ENCODE measurements at regions not wholly inside any gene's neighbourhood (a gene's known extent, or its start where the extent isn't known, plus 50 kb on each side); places are given as distances from the start of the nearest gene placed in this dataset.

DNA sequence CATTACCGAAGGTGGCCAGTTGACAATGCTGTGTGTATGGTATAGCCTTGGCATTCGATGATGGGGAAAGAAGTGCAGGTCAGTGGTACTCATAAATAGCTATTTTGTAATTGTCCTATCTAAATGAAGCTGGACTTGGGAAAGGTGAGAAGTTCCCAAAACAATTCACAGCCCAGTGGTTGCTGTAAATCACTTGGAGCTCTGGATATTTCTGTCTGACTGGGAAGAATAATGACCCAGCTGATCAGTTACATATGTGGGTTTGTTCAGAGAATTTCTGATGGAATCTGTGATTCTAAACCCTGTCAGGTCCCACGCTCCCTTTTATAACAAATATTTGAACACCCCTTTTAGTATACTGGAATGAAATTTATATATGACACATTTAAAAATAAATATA, 133.9 kb upstream of the PFN2 start:
- TF ChIP-seq, protein P1, sequence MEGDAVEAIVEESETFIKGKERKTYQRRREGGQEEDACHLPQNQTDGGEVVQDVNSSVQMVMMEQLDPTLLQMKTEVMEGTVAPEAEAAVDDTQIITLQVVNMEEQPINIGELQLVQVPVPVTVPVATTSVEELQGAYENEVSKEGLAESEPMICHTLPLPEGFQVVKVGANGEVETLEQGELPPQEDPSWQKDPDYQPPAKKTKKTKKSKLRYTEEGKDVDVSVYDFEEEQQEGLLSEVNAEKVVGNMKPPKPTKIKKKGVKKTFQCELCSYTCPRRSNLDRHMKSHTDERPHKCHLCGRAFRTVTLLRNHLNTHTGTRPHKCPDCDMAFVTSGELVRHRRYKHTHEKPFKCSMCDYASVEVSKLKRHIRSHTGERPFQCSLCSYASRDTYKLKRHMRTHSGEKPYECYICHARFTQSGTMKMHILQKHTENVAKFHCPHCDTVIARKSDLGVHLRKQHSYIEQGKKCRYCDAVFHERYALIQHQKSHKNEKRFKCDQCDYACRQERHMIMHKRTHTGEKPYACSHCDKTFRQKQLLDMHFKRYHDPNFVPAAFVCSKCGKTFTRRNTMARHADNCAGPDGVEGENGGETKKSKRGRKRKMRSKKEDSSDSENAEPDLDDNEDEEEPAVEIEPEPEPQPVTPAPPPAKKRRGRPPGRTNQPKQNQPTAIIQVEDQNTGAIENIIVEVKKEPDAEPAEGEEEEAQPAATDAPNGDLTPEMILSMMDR (IDR thresholded peaks at IDR 0.05), result no peak
- TF ChIP-seq EZH2 (IDR thresholded peaks at IDR 0.05; ENCODE audit: borderline replicate concordance, insufficient read depth, low read depth, low read length, poor library complexity, severe bottlenecking), result no peak
